ENCODE measurements at regions not wholly inside any gene's neighbourhood (a gene's known extent, or its start where the extent isn't known, plus 50 kb on each side); places are given as distances from the start of the nearest gene placed in this dataset.

DNA sequence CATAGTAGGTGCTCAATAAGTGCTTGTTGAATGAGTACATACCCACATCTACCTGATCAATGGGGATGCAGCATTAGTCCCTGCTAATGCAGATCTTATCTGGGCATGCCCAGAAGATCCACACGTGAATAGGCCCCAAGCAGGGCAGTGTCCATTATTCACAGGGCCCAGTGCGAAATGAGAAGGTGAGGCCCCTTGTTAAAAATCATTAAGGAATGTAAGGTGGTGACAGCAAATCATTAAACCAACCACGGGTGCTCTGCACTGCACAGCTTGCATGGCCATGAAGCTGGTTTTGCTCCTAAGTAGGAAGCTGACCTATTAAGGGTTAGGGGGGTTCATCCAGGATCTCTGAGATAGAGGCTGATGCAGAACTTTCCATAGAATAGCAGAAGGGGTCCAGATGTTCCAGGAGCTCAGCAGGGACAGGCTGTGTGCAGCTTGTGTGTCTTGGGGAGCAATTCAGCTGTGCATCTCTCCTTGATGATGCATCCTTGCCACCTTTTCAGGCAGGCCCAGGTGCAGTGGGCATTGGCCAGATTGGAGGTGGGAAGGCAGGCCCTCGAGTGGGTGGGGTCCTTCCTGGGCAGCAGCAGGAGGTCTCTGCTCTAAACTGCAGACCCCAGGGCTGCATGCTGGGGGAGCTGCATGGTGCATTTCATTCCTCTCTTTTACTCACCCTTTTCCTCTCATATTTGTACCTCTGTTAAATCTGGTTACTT is 231.3 kb upstream of the PWP1 start:
- ChIA-PET POLR2A (no interaction called here), CTCF (interaction anchor here (0.6 kb wide), 1 partner anchor 52 kb away, joined by 3 read pairs; no protein-coding TSS in a partner anchor)
- H3K4me3 ChIP-seq (ENCODE audit: low read depth, low read length), result no peak overlapping the region

DNA sequence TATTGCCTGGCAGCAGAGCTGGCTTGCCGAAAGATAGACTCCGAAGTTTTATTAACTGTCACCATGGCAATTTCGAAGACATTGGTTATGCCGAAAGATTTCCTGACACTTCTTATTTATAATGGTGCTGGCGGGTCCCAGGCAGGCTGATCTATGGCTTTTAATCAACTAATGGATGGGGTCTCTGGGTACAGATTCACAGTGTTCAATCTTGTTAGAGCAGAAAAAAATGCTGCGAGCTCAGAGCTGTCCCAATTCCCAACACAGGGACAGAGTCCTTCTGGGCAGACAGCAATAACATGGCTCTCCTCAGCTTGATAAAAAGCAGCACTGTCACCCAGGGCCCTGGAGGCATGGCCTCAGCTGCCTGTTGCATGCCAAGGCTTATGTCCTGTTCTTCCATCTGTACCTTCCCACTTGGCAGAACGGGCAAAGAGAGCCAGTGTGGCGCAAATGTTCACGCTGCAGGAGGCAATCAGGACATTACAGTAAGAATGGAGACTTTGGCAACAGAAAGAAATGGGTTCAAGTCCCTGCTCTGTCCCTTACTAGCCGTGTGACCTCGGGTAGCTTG is 228.2 kb upstream of the PWP1 start:
- no peak overlapping the region for H3K27ac ChIP-seq (ENCODE audit: extremely low read depth, low read depth, low read length)
- ChIA-PET POLR2A (no interaction called here), CTCF (interaction anchor here (0.6 to 1.0 kb wide), 2 partner anchors 9 to 325 kb away, joined by 4 to 7 read pairs; no protein-coding TSS in a partner anchor)
- TF ChIP-seq HOXA7 (CRISPR knock-in tag; IDR thresholded peaks at IDR 0.05; ENCODE audit: borderline replicate concordance), result no peak
- TF ChIP-seq, protein P1, sequence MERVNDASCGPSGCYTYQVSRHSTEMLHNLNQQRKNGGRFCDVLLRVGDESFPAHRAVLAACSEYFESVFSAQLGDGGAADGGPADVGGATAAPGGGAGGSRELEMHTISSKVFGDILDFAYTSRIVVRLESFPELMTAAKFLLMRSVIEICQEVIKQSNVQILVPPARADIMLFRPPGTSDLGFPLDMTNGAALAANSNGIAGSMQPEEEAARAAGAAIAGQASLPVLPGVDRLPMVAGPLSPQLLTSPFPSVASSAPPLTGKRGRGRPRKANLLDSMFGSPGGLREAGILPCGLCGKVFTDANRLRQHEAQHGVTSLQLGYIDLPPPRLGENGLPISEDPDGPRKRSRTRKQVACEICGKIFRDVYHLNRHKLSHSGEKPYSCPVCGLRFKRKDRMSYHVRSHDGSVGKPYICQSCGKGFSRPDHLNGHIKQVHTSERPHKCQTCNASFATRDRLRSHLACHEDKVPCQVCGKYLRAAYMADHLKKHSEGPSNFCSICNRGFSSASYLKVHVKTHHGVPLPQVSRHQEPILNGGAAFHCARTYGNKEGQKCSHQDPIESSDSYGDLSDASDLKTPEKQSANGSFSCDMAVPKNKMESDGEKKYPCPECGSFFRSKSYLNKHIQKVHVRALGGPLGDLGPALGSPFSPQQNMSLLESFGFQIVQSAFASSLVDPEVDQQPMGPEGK (tag by site-specific recombination; IDR thresholded peaks at IDR 0.05), result no peak
- no peak for TF ChIP-seq ZNF600 (tag by site-specific recombination; IDR thresholded peaks at IDR 0.05)
- TF ChIP-seq ZNF791 (tag by site-specific recombination; IDR thresholded peaks at IDR 0.05), result no peak
- no peak for TF ChIP-seq ZNF23 (tag by site-specific recombination; IDR thresholded peaks at IDR 0.05; ENCODE audit: borderline replicate concordance)
- TF ChIP-seq ZNF266 (tag by site-specific recombination; IDR thresholded peaks at IDR 0.05; ENCODE audit: low read depth), result no peak
- TF ChIP-seq ZNF112 (tag by site-specific recombination; IDR thresholded peaks at IDR 0.05), result no peak
- TF ChIP-seq OVOL3 (tag by site-specific recombination; IDR thresholded peaks at IDR 0.05), result no peak

More for the DNA sequence above, 231.3 kb upstream of the PWP1 start:
- Histone ChIP-seq H3K4me1 (ENCODE audit: control insufficient read depth, insufficient read depth, low read length) (no peaks in the 10 kb centered on the region), H3K27ac (ENCODE audit: extremely low read depth, low read depth, low read length) (no peak overlapping the region), H3K36me3 (ENCODE audit: control insufficient read depth in 2 of 2, insufficient read depth in 1 of 2, low read length in 2 of 2) (no peaks in the 10 kb centered on the region), H3K9me3 (ENCODE audit: control insufficient read depth, insufficient read depth, low read depth, low read length) (no peaks in the 10 kb centered on the region)
- TF ChIP-seq, protein P2, sequence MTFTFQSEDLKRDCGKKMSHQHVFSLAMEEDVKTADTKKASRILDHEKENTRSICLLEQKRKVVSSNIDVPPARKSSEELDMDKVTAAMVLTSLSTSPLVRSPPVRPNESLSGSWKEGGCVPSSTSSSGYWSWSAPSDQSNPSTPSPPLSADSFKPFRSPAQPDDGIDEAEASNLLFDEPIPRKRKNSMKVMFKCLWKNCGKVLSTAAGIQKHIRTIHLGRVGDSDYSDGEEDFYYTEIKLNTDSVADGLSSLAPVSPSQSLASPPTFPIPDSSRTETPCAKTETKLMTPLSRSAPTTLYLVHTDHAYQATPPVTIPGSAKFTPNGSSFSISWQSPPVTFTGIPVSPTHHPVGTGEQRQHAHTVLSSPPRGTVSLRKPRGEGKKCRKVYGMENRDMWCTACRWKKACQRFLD (tag by site-specific recombination; IDR thresholded peaks at IDR 0.05), result no peak
- TF ChIP-seq, protein P3, sequence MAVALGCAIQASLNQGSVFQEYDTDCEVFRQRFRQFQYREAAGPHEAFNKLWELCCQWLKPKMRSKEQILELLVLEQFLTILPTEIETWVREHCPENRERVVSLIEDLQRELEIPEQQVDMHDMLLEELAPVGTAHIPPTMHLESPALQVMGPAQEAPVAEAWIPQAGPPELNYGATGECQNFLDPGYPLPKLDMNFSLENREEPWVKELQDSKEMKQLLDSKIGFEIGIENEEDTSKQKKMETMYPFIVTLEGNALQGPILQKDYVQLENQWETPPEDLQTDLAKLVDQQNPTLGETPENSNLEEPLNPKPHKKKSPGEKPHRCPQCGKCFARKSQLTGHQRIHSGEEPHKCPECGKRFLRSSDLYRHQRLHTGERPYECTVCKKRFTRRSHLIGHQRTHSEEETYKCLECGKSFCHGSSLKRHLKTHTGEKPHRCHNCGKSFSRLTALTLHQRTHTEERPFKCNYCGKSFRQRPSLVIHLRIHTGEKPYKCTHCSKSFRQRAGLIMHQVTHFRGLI (tag by site-specific recombination; IDR thresholded peaks at IDR 0.05), result no peak
- no peak for TF ChIP-seq ZNF169 (tag by site-specific recombination; IDR thresholded peaks at IDR 0.05)
- TF ChIP-seq, protein P4, sequence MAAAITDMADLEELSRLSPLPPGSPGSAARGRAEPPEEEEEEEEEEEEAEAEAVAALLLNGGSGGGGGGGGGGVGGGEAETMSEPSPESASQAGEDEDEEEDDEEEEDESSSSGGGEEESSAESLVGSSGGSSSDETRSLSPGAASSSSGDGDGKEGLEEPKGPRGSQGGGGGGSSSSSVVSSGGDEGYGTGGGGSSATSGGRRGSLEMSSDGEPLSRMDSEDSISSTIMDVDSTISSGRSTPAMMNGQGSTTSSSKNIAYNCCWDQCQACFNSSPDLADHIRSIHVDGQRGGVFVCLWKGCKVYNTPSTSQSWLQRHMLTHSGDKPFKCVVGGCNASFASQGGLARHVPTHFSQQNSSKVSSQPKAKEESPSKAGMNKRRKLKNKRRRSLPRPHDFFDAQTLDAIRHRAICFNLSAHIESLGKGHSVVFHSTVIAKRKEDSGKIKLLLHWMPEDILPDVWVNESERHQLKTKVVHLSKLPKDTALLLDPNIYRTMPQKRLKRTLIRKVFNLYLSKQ (tag by site-specific recombination; IDR thresholded peaks at IDR 0.05; ENCODE audit: borderline replicate concordance), result no peak
- TF ChIP-seq, protein P5, sequence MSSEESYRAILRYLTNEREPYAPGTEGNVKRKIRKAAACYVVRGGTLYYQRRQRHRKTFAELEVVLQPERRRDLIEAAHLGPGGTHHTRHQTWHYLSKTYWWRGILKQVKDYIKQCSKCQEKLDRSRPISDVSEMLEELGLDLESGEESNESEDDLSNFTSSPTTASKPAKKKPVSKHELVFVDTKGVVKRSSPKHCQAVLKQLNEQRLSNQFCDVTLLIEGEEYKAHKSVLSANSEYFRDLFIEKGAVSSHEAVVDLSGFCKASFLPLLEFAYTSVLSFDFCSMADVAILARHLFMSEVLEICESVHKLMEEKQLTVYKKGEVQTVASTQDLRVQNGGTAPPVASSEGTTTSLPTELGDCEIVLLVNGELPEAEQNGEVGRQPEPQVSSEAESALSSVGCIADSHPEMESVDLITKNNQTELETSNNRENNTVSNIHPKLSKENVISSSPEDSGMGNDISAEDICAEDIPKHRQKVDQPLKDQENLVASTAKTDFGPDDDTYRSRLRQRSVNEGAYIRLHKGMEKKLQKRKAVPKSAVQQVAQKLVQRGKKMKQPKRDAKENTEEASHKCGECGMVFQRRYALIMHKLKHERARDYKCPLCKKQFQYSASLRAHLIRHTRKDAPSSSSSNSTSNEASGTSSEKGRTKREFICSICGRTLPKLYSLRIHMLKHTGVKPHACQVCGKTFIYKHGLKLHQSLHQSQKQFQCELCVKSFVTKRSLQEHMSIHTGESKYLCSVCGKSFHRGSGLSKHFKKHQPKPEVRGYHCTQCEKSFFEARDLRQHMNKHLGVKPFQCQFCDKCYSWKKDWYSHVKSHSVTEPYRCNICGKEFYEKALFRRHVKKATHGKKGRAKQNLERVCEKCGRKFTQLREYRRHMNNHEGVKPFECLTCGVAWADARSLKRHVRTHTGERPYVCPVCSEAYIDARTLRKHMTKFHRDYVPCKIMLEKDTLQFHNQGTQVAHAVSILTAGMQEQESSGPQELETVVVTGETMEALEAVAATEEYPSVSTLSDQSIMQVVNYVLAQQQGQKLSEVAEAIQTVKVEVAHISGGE (tag by site-specific recombination; conservative IDR thresholded peaks at IDR 0.05; ENCODE audit: low read depth), result no peak
- TF ChIP-seq ZNF266 (tag by site-specific recombination; IDR thresholded peaks at IDR 0.05; ENCODE audit: low read depth), result no peak
- TF ChIP-seq ZNF23 (tag by site-specific recombination; IDR thresholded peaks at IDR 0.05; ENCODE audit: borderline replicate concordance), result no peak
- no peak for TF ChIP-seq ZNF791 (tag by site-specific recombination; IDR thresholded peaks at IDR 0.05)
- TF ChIP-seq, protein P6, sequence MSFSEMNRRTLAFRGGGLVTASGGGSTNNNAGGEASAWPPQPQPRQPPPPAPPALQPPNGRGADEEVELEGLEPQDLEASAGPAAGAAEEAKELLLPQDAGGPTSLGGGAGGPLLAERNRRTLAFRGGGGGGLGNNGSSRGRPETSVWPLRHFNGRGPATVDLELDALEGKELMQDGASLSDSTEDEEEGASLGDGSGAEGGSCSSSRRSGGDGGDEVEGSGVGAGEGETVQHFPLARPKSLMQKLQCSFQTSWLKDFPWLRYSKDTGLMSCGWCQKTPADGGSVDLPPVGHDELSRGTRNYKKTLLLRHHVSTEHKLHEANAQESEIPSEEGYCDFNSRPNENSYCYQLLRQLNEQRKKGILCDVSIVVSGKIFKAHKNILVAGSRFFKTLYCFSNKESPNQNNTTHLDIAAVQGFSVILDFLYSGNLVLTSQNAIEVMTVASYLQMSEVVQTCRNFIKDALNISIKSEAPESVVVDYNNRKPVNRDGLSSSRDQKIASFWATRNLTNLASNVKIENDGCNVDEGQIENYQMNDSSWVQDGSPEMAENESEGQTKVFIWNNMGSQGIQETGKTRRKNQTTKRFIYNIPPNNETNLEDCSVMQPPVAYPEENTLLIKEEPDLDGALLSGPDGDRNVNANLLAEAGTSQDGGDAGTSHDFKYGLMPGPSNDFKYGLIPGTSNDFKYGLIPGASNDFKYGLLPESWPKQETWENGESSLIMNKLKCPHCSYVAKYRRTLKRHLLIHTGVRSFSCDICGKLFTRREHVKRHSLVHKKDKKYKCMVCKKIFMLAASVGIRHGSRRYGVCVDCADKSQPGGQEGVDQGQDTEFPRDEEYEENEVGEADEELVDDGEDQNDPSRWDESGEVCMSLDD (tag by site-specific recombination; IDR thresholded peaks at IDR 0.05), result no peak

More for the DNA sequence above, 228.2 kb upstream of the PWP1 start:
- H3K9me3 ChIP-seq (ENCODE audit: control insufficient read depth, insufficient read depth, low read depth, low read length), result no peaks in the 10 kb centered on the region
- no peaks in the 10 kb centered on the region for H3K36me3 ChIP-seq (ENCODE audit: control insufficient read depth in 2 of 2, insufficient read depth in 1 of 2, low read length in 2 of 2)
- no peak overlapping the region for H3K4me3 ChIP-seq (ENCODE audit: low read depth, low read length)
- H3K4me1 ChIP-seq (ENCODE audit: control insufficient read depth, insufficient read depth, low read length), result no peaks in the 10 kb centered on the region
